Calu3 (cell line): ENCODE measurements at regions not wholly inside any gene's neighbourhood (a gene's known extent, or its start where the extent isn't known, plus 50 kb on each side); places are given as distances from the start of the nearest gene placed in this dataset.

Experiments
- BruUV-seq: library from RNA; stranded (reverse); fragments of 400-500 nt; replicated peaks from 2 replicates; lab custom pipeline; 2021; lab: Mats Ljungman, UMichigan
- CTCF ChIA-PET: fragments of 300-600 bp; sonication (Branson Sonifier 250); formaldehyde crosslinking; loops from one replicate; lab custom pipeline; 2022; ENCODE audit warnings: antibody characterized with exemption; lab: Charles Lee
- DNase-seq: peaks from one replicate; pipeline ENCODE4 v3.0.0; 2022
- H3K27ac Mint-ChIP-seq: one replicate; pipeline ENCODE4 v1.8.0; 2022; ENCODE audit warnings: mixed read lengths; ENCODE audit not compliant: unreplicated experiment
- H3K27me3 Mint-ChIP-seq: one replicate; pipeline ENCODE4 v1.8.0; 2022; ENCODE audit warnings: mixed read lengths; ENCODE audit not compliant: unreplicated experiment
- H3K36me3 Mint-ChIP-seq: one replicate; pipeline ENCODE4 v1.8.0; 2022; ENCODE audit warnings: mild to moderate bottlenecking, moderate library complexity, mixed read lengths; ENCODE audit not compliant: insufficient read depth, unreplicated experiment
- H3K4me1 Mint-ChIP-seq: one replicate; pipeline ENCODE4 v1.8.0; 2022; ENCODE audit warnings: mild to moderate bottlenecking, low read depth, mixed read lengths; ENCODE audit not compliant: unreplicated experiment
- H3K4me3 Mint-ChIP-seq: one replicate; pipeline ENCODE4 v1.8.0; 2022; ENCODE audit warnings: mild to moderate bottlenecking, low read depth, moderate library complexity, mixed read lengths; ENCODE audit not compliant: unreplicated experiment
- H3K9me3 Mint-ChIP-seq: one replicate; pipeline ENCODE4 v1.8.0; 2022; ENCODE audit warnings: low read depth, mixed read lengths; ENCODE audit not compliant: unreplicated experiment
- CTCF ChIP-seq: fragments of 200-600 bp; IDR thresholded peaks from one replicate; pipeline ENCODE4 v1.8.0; 2022; ENCODE audit warnings: antibody characterized with exemption; ENCODE audit not compliant: unreplicated experiment
- intact Hi-C: fragments of 100-400 bp; cut with micrococcal nuclease; formaldehyde crosslinking; loops from one replicate; pipeline ENCODE4 v1.10.0; 2022; ENCODE audit not compliant: unreplicated experiment

- no peak overlapping the region for H3K4me3 Mint-ChIP-seq
- TF ChIP-seq CTCF, result no peak
- CTCF ChIA-PET, result no interaction called here
- H3K36me3 Mint-ChIP-seq, result no peaks in the 10 kb centered on the region
- intact Hi-C loops, result no loop called here
- peaks cover 38% of the 10 kb centered on the region for H3K27me3 Mint-ChIP-seq
- no peak for DNase-seq
- BruUV-seq, result no TSS peak
- H3K4me1 Mint-ChIP-seq, result no peaks in the 10 kb centered on the region
- peaks cover 6% of the 10 kb centered on the region for H3K9me3 Mint-ChIP-seq
- no peak overlapping the region for H3K27ac Mint-ChIP-seq
Measured at GRCh38 chr16:79282806-79283205, 317.7 kb downstream of the MAF start.

DNA sequence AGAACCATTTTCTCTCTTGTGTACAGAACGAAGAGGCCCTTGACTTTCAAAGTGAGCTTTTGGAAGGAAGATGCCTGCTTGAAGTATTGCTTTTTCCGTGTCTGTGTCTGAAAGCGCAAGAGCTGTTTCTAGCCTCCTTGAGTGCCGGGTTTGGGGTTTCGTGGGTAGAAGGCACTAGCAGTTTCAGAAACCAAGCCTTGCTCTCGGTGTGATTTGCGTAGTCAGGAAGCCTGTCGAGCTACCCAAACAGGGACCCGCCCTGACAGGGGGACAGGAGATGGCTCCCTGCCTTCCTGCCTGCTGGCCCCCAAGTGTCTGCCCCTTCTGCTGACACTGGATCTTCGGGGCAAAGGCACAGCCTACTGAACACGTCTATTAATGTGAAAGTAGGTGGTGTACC, 322.0 kb downstream of the MAF start:
- peaks cover 3% of the 10 kb centered on the region for H3K9me3 Mint-ChIP-seq
- peaks cover 30% of the 10 kb centered on the region for H3K27me3 Mint-ChIP-seq
- TF ChIP-seq CTCF, result no peak
- no peak overlapping the region for H3K27ac Mint-ChIP-seq
- H3K4me1 Mint-ChIP-seq, result no peaks in the 10 kb centered on the region
- CTCF ChIA-PET, result no interaction called here
- H3K4me3 Mint-ChIP-seq, result no peak overlapping the region
- DNase-seq, result no peak
- intact Hi-C loops, result no loop called here
- no TSS peak for BruUV-seq
- H3K36me3 Mint-ChIP-seq, result no peaks in the 10 kb centered on the region

DNA sequence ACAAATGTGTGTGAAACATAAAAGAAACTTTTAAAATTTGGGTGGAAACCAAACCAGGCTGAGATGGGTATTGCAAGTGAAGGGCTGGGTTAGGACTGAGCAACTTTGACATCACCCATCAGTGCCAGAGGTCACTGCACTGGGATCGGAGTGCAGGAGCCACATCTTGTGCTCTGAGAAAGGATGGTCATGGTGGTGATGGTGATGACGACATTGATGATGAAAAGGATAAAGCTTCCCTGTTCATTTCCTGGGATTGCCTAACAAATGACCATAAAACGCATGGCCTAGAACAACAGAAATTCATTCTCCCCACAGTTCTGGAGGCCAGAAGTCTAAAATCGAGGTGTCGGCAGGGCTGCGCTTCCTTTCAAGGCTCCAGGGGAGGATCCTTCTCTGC, 324.0 kb downstream of the MAF start:
- Mint-ChIP-seq H3K27me3 (peaks cover 37% of the 10 kb centered on the region), H3K36me3 (no peaks in the 10 kb centered on the region), H3K4me3 (no peak overlapping the region), H3K27ac (no peak overlapping the region), H3K9me3 (peaks cover 3% of the 10 kb centered on the region), H3K4me1 (no peaks in the 10 kb centered on the region)
- intact Hi-C loops, result no loop called here
- no peak for DNase-seq
- no peak for TF ChIP-seq CTCF
- BruUV-seq, result no TSS peak
- CTCF ChIA-PET, result no interaction called here

- no peak for DNase-seq
- CTCF ChIA-PET, result interaction anchor here (0.6 kb wide), 1 partner anchor 71 kb away, joined by 3 read pairs; no protein-coding TSS in a partner anchor
- no TSS peak for BruUV-seq
- H3K27ac Mint-ChIP-seq, result no peak overlapping the region
- no peak for TF ChIP-seq CTCF
- intact Hi-C loops, result no loop called here
- H3K27me3 Mint-ChIP-seq, result peaks cover 16% of the 10 kb centered on the region
- no peaks in the 10 kb centered on the region for H3K9me3 Mint-ChIP-seq
- no peaks in the 10 kb centered on the region for H3K4me1 Mint-ChIP-seq
- H3K4me3 Mint-ChIP-seq, result no peak overlapping the region
- H3K36me3 Mint-ChIP-seq, result no peaks in the 10 kb centered on the region
Measured at GRCh38 chr16:79274264-79274663, 326.3 kb downstream of the MAF start.
